DMS53 (cell line): ENCODE measurements at regions not wholly inside any gene's neighbourhood (a gene's known extent, or its start where the extent isn't known, plus 50 kb on each side); places are given as distances from the start of the nearest gene placed in this dataset.
A peak's percentile ranks its signal among the peaks of the same experiment; 100 is the strongest.

ENCODE experiments used
- DNase-seq: peaks from one replicate; lab custom pipeline; 2025; lab: John Stamatoyannopoulos, UW

DNA sequence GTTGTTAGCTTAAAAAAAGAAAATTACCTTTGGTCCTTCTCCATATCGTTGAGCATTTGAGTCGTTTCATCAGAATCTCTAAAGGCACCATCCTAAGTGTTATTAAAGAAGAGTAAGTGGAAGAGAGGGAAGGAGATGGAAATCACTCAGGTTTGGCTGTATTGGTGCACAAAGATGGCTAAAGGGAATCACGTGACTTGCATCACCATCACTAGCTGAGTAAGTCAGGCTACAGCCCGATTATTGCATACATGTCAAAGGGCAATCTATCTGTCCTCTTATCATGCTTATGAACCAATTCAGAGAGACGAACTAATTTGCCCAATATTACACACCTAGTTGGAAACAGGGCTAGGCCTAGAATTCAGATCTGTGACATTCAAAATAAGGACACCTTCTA is 137.6 kb downstream of the CMPK2 start:
- DNase-seq, result no peak

DNA sequence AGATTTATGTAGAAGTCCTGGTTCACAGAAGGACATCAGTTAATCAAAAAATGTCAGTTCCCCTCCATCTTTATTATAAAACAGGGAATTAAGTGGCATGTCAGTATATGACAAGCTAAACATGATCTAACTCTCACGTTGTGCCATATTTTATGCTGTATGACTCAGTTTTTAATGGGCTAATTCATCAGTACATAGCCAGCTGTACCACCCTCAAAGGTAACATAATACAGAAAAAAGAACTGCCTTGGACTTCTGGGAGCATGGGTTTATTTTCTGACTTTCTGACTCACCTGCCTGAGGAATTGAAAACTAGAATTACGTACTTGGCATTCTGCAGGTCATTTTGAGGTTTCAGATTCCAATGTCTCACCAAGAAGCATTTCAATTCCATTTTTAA is 135.7 kb downstream of the CMPK2 start:
- DNase-seq, result no peak

DNA sequence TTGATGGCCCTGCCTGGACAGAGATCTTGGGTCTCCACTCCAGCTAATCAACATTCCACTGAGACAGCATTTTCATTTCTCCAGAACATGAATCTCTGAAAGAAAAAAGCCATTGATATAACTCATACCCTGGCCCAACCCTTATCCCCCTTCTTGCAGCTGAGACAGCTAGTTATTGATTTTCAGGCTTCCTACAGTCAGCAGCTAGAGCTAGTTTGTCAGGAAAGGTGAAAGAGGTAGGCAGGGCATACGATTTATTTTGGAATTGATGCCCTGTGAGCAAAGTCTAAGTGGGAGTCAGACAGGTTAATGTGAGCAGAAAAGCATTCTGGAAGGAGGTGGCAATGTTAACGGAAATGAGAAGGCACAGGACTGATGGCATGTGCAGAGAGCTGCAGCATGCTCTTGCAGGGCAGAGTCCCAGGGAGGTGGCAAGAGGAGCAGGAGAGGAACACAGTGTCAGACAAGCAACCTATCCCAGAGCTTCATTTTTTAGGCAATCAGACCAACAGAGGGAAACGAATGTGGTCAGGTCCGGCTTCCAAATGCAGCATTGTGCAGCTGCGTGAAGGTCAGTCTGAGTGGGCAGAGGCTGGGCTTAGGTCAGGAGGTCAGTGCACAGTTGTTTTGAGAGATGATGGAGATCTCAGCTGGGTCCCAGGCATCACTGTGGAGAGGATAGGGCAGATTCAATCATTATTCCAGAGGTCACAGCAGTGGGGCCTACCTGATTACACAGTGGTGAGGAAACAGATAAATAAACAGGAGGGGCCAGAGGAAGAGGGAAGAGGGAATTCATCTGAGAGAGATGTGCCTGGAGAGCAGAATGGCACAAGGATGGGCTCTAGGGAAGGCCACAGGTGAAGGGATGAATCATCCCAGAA is 134.8 kb downstream of the CMPK2 start:
- DNase-seq, result no peak

DNA sequence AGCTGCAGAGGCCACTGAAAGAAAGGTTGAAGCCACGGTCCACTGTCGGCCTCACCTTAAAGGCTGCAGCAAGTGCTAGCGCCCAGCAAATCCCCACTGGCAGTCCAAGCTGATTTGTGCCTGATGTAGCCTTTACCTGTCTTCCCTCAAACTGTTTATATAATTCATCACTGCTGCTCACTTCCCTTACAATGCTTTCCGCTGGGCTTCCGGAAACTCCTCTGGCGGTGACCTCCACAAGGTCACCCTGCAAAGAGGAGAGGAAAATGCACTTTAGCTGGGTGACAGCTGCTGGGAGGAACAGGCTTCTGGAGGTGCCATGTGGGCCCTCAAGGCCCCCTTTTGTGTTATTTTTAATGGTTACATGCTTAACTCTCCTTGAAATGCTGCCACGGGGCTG is 126.2 kb downstream of the CMPK2 start:
- no peak for DNase-seq

DNA sequence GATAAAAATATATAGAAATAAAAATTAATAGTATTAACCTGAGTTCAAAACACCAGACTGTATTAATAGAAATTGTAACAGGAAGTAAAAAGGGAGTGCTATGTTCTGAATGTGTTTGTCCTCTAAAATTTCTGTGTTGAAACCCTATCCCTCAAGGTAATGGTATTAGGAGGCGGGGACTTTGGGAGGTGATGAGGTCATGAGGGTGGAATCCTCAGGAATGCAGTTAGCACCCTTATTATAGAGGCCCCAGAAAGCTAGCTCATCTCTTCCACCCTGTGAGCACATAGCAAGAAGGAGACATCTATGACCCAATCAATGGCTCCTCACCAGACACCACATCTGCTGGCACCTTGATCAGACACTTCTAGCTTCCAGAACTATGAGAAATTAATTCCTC is 124.5 kb downstream of the CMPK2 start:
- peak; percentile 13 for DNase-seq

DNA sequence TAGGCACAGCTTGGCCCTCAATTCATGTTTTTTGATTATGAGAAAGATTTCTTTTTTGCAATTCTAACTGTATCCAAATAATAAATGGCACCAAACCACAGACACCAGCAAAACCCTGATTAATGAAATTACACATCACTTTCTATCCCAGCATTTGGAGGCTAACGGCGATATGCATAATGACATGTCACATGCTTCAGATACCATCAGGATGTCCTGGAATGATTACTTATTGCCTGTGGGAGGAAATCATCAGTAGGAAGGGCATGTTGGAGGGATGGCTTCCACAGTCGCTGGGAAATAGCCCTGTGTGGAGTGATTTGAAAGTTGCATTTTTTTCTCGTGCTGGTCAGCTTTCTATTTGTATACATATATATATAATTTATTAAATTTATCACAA is 121.7 kb downstream of the CMPK2 start:
- no peak for DNase-seq

DNA sequence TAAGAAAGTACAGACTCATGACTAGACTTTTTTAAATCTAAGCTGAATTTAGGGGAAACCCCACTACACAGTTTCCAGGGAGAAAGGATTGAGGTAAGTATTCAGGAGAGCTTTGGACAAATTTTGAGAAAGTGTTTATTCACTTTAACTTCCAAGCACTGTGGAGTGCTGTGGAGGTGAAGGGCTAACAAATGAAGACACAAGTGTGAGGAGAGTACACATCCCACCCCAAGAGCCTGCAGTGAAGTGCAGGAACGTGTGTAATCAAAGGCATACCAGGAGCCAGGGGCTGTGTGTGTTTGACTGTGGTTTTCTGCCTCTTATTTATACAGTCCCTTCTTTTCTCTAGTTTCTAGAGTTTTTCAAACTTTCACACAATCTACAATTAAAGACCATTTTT is 118.3 kb downstream of the CMPK2 start:
- no peak for DNase-seq

DNA sequence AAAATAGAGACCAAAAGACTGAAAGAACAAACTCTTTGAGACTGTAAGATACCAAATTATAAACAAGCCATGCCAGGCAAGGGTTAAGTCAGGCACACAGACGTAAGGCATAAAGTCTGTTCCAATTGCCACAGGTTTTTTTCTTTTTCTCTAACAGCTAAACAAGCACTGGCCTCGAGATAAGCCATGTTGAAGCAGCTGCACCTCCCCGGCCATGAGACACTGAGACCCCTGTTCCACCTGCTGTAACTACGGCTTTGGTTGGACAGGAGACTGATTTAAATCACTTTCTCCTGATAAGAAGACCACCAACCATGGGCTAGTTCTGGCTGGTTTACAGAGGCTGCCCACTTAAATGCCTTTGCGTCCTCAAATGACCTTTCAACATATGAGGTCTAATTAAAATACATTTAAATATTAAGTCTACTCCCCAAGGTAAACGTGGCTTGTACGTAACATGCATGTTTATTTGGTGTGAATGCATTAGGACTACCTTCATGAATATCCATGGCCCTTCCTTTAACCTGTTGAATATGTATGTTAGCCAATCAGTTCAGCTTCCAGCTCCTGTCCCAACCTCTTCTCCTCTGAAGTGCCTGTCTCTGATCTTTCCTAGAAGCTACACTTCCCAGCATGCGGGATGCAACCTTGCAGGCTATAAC is 117.2 kb downstream of the CMPK2 start:
- DNase-seq, result no peak

DNA sequence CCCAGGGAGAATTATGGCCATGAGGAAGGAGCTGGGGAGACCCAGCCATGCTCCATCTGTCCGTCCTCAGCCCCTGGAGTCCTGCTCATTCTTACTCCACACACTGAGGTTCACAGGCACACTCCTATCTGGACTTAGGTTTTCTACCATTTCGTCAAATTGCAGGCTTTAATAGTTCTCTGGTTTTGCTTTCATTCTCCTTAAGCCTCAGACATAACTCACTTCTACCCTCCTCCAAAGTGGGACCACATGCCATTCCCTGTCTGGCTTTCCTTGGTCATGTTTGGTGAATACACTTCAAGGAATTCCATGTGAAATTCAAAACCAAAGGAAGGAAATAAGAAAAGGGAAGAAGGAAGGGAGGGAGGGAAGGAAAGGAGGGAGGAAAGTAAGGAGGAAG is 115.7 kb downstream of the CMPK2 start:
- DNase-seq, result no peak

DNA sequence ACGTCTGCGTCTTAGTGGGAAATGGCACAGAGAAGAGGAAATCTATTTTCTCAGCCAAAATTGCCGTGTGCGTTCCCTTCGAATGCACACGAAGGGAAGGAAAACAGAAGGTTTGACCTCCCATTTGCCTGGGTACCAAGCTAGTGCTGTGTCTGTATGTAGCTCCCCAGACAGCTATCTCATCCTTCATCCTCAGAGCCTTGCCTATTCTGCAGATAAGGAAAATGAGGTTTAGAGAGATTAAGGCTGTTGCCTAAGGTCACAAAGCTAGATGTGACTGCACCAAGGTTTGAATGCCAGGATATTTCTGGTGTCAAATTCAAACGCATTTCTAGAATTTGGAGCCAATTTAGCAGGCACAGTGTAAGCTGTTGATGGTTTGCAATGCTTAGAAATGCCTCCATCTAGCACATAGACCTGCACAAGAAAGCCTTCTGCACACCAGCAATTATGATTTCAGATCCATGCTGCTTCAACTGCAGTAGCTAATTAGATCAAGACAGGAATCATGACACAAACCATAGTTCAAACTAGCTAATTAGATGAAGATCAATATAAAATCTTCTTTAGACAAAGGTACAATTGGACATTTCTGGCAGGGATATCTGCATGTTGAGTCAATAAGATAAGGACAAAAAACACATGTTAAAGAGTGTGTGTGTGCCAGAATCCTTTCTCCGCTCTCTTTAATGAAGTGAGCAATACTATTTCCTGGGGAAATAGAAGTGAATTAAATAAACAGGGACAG is 115.1 kb downstream of the CMPK2 start:
- DNase-seq, result no peak

DNA sequence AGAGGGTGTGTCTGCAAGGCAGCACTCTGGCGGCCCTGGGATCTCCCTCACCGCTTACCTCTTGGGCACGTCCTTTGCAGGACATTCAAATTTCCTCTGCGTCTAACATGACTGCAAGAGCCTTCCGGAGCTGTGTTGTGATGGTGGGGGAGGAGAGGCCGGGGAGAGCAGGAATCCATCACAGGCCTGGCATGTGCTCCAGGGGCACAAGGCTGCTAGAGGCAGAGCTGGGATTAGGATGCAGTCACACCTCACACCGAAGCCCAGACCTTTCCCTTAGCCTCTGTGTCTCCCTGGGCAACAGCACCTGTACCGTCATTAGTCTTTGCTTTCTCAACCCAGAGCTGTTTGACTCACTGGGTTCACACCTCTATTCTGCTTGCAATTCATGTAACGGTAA is 111.3 kb downstream of the CMPK2 start:
- DNase-seq, result no peak

DNA sequence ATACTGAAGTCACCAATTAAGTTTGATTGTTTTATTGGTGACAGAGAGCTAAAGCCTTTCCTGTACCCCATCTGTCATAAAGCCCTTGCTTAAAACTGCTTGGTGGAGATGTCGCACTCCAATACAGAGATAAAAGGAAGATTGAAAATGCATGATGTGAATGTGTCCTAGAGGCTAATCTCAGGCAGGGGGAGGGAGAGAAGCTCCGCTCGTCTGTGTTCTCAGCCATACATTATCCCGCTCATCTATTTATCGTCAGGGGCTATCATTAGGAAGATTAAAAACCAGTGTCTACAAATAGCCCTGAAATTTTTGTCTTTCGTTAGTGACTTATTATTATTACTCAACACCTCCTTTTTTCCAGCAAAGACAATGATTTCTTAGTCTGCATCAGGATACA is 110.3 kb downstream of the CMPK2 start:
- DNase-seq, result no peak

DNA sequence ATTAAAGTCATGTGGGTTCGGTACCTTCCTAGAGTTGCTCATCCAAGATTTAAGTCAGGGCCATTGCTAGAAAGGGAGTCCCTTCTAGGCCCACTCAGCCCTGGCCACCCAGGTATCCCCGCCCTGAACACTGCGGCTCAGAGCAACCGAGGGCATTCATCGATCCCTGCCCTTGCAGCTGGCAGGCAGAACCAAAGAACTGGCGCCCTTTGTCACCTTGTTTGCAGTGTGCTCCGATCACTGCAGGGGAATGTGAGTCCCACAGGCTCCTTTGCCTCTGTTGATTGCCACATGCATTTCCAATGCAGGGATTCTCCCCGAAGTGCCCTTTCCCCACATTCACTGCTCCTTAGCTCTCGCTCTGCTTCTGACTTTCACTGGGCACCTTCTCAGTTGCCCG is 108.5 kb downstream of the CMPK2 start:
- DNase-seq, result no peak

DNA sequence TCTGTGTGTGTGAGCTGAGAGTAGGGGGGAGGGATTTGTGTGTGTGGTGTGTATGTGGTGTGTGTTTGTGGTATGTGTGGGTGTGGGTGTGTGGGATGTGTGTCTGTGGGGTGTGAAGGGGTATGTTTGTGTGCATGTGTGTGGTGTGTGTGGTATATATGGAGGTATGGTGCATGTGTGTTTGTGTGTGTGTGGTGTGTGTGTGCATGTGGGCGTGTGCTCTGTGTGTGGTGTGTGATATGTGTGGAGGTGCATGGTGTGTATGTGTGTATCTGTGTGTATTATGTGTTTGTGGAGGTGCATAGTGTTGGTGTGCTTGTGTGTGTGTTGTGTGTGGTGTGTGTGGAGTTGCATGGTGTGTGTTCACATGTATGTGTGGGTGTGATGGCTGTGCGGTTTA is 106.0 kb downstream of the CMPK2 start:
- DNase-seq, result no peak

DNA sequence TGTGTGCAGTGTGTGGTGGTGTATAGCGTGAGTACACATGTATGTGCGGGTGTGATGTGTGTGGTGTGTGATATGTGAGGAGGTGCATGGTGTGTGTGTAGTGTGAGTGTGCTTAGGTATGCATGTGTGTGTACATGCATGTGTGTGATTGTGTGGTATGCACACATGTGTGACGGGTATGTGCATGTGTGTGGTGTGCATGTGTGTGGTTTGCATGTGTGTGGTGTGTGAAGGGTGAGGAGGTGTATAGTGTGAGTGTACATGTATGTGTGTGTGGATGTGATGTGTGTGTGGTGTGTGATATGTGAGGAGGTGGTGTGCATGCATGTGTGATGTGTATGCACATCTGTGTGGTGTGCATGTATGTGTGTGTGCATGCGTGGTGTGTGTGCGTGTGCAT is 105.6 kb downstream of the CMPK2 start:
- DNase-seq, result no peak

DNA sequence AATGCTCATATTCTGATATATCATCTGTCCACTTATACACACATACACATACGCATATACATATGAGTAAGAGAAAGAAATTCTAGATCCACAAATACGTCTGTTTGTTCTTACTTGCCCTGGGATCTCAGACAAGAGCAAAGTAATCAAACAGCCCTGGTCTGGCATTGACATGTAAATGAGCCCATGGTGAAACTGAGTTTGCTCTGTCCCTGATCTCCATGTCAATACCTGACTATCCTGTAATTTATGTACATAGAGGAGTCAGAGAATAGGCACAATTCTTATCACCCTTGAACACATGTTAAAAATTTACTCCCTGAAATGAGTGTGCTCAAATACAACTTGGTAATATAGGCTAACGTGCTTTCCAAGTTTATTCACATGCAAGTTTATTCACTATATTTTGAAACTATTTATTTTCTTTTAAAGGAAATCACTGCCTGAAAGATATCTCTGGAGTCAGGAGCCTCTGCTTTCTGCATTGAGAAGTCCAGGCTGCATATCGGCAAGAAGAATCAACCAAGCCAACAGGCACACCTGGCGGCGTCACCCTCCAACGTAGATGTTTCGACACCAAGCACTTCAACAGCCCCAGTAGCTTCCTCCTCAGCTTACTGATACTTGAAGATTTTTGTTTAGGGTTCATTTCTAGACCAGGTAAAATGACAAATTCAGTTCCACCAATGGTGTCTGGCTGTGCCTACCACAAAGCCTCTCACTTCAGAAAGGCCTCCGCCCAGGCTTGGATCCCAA is 100.6 kb downstream of the CMPK2 start:
- peak; percentile 95 for DNase-seq

DNA sequence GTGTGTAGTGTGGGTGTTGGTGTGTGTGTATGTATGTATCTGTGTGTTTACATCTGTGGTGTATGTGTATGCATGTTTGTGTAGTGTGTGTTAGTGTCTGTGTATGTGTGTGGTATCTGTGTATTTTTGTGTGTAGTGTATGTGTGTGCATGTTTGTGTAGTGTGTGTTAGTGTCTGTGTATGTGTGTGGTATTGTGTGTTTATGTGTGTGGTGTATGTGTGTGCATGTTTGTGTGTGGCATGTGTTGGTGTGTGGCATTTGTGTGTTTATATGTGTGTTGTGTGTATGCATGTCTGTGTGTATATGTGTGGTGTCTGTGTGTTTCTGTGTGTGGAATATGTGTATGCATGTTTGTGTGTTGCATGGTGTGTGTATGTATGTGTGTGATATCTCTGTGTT is 96.4 kb downstream of the CMPK2 start:
- no peak for DNase-seq

DNA sequence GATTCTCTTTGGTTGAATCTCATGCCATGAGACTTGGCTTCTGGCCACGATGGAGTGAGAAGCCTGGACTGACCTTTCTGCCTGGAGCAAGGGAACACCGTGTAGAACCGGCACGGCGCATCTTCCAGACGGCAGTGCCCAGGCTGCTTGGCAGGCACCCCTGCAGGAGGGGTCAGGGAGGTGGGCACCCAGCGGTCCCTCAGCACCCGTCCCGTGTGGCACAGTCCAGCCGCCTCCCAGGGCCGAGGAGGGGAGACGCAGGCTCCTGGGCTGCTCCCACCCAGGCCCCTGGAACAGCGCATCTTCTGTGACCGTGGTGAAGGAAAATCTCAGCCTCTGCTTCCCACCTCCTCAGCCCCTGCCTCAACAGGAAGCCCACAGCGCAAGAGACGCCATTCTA is 95.7 kb downstream of the CMPK2 start:
- peak; percentile 2 for DNase-seq

DNA sequence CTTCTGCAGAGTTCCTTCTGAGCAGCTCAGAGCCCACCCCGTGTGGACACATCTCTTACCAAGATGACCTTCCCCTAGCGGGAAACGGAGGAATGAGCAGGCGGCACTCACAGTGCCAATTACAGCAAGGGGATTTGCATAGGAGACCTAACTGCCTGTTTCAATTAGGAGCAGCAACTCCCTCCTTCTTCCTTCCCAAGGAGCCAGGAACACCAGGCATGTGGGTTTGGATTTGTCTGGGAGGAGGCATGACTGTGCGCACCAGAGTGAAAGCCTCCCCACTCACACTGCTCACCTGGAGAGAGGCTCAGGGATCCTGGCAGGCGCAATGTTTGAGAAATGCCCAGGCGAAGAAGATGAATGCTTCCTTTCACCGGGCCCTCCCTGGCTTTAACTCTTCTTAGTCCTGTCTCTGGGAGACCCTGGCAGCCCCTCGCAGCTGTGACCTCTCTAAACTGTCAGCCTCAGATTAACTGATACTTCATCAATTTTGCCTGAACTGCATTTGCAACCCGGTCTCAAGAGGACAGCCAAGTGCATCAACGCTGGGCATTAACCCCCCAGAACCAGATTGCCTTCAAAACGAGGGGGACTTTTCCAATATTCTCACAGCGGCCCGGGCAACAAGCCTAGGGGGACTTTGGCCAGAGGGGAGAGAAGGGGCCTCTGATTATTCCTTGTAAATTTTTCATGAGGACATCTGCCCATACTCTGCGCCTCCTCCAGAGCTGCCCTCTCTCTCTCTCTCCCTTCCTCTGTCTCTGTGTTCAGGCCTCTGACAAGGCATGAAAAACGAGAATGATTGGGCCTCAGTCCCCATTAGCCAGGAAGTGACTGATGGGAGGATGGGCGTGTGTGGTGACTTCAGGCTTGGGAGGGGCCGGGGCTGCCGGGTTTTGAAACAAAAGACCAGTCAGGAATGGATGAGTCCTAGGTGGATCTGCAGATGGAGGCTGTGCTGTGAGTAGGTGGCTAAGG is 93.8 kb downstream of the CMPK2 start:
- peak; percentile 69 for DNase-seq

DNA sequence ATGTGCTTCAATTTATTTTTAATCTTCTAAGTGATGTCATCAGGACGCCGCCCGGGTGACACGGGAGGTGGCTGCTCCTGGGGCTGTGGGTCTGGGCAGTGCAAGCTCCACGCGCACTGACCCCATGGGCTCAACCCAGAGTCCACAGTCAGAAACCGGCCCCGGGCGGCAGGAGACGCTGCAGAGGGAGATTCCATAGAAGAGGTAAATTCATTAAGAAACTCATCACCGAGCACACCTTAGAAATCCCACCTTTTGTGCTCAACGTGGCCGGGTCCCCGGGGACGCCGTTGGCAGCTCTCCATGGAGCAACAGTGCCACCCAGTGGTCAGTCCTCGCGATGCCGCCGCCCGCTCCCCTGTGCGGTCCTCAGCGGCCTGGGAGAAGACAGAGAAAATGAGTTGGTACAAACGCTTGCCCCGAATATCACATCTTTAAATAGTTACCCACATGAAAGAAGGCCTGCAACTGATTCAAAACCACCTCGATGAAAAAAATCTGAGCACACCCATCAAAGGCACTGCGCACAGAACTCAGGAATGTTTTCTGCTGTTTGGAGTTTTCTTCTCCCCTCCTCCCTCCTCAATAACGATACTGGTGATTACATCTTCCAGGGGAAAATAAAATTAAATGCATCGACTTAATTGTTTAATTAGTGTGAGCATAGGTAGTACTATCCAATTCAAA is 92.6 kb downstream of the CMPK2 start:
- peak; percentile 77 for DNase-seq

DNA sequence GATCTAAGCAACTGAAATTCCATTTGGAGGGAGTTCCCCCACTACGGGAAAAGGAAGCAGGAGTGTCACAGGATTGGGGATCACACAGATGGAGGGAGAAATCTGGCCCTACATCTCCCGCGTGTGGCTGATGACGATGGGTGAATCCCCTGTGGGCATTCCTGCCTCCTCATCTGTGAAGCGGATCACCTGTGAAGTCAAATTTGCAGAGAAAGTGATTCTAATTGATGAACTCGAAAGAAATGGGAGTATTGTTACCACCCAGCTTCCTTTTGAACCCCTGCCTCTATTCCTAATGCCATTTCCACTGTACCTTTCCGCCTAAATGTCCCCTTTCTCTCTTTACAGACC is 92.0 kb downstream of the CMPK2 start:
- no peak for DNase-seq
